HG02571 (cell line): ENCODE measurements at regions not wholly inside any gene's neighbourhood (a gene's known extent, or its start where the extent isn't known, plus 50 kb on each side); places are given as distances from the start of the nearest gene placed in this dataset.
"Not testable (repeated sequence)": the region's sequence is repeated elsewhere in the genome, so short reads cannot be mapped to it uniquely, and the experiment has no call there.

ENCODE experiments used
- ATAC-seq: cut with Tn5 transposase; IDR thresholded peaks from one replicate; pipeline ENCODE4 v1.9.1; 2021; ENCODE audit warnings: mild to moderate bottlenecking, moderate library complexity; ENCODE audit not compliant: unreplicated experiment

GRCh38 chr2:111672641-111673040, 211.4 kb downstream of the ANAPC1 start:
- not testable (repeated sequence) for ATAC-seq

DNA sequence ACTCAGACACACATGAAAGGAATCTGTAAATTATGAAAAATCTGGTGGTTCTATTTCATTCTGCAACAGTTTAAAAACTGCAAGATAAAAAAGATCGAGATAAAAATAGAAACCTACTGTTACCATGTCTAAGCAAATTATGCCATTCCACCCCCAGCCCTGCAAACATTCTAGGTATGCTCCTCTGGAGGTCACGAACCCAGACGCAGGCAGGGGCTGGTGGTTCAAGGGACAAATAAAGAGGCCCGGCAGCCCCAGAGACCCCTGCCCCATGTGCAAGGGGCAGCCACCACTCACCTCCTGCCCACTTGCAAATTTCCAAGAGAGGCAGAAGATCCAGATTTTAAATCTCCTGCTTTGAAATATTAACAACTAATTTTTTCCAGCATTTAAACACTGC, 210.5 kb downstream of the ANAPC1 start:
- no peak for ATAC-seq

DNA sequence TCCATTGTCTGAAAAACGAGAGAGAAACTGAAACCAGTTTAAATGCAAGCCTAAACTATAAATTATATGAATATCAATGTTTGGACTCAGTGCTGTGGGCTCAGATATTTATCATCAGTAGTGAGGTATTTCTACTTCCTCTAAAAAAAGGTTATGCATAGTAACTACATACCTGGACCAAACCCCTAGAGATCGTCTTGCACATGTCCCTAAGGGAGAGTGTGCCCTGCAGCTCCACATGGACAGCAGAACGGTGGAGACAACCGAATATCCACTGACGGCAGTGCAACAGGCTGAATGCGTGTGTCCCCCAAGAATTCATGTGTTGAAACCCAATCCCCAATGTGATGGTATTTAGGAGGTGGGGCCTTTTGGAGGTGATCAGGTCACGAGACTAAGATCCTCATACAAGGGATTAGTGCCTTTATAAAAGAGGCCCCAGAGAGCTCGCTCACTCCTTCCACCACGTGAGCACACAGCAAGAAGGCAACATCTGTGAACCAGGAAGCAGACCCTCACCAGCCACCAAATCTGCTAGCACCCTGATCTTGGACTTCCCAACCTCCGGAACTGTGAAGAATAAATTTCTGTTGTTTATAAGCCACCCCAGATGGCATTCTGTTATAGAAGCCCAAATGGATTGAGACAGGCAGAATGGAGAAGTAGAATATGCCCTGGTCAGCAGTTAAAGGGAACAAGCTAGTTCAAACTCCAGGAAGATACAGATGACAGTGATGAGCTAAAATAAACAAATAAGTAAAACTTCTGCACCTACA, 208.4 kb downstream of the ANAPC1 start:
- no peak for ATAC-seq

- ATAC-seq, result no peak
These were observed 207.6 kb downstream of the ANAPC1 start for GRCh38 chr2:111676291-111676822.

- ATAC-seq, result no peak
These were observed 205.8 kb downstream of the ANAPC1 start for GRCh38 chr2:111678161-111678560.

- no peak for ATAC-seq
These were observed 205.3 kb downstream of the ANAPC1 start for GRCh38 chr2:111678651-111679050.

DNA sequence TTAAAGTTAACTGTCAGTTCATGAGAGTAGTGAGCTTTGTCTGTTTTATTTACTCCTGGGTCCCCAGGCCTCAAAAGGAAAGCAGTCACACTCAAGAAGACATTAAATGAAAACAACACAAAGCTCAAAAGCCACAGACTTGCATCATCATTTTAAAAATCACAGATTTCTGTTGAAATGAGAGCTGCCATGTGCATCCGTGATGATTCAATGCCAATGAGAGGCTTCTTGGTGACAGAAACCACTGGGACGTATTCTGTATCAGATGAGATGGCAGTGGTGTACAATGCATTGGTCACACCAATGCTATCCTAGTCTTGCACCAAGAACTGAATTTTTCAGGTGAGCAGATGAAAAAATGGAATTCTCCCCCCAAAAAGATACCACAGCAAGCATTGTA, 204.8 kb downstream of the ANAPC1 start:
- no peak for ATAC-seq

GRCh38 chr2:111684611-111685010, 199.4 kb downstream of the ANAPC1 start:
- ATAC-seq, result no peak

DNA sequence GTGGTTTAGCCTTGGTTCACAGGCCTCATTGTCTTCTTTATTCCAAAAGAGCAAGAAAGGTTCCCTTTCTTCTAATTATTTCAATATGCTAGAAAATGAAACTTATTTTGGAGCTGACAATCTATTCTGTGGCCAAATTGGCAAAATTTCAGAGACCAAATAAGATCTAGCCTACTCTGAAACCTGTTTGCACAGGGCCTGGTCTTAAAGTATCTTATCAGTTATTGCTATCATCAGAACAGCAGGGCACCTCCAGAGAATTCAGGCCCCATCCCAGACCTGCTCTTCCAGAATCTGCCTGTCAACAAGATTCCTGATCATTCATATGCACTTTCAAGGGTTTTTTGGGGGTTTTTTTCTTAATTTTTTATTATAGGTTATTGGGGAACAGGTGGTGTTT, 198.7 kb downstream of the ANAPC1 start:
- ATAC-seq, result no peak

DNA sequence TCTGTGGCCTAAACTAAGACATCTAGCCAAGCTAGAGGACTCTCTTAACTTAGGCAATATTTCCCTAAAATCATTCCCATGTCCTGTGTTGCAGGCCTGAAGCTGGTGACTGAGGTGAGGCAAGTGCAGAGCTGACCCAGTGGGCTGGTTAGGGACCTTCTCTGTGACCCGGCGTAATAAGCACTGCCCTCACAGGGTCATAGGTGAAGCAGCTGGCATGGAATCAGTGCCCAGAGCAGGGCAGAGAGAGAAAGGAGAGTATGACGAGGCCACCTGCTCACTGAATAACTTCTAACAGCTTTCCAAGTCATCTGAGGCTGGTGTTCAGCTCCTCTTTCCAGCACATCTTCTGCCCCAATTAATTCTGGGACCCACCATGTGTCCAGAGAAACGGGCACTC, 197.0 kb downstream of the ANAPC1 start:
- no peak for ATAC-seq

GRCh38 chr2:111687911-111688310, 196.1 kb downstream of the ANAPC1 start:
- ATAC-seq, result no peak

DNA sequence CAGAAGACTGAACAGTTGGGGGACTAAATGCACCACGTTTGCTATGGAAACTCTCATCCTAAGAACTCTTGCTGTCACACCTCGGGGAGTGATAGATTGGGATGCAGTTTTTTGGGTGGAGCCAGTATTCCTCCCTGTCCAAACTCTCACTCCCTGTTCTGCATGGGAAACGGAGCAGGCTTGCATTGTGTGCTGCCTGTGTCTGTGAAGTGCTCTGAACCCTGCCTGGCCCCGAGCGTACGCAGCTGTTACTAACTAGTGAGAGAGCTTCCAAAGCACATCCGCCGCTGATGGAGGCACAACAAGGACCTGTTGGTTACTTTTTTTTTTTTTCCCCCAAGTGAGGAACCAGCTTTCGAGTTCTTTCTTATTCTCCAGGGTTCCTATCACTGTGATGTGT, 195.5 kb downstream of the ANAPC1 start:
- ATAC-seq, result no peak

- no peak for ATAC-seq
These were observed 194.8 kb downstream of the ANAPC1 start for GRCh38 chr2:111689174-111689573.

DNA sequence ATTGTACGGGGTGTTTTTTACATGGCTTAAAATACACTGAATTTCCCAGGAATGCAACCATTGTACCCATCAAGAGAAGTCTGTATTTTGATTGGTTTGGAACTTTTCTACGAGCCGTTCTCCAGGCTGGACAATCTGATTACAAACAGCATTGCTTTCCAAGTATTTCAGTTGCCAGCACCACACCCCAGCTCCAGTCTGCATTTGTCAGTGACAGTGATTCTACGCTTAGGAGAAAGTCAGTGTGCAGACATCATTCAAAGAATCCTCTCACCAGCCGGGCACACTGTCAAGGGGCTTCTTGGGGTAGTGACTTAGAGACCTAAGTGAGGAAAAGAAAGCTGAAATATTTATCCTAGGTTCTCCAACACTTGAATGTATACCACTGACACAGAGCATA, 194.1 kb downstream of the ANAPC1 start:
- ATAC-seq, result no peak

DNA sequence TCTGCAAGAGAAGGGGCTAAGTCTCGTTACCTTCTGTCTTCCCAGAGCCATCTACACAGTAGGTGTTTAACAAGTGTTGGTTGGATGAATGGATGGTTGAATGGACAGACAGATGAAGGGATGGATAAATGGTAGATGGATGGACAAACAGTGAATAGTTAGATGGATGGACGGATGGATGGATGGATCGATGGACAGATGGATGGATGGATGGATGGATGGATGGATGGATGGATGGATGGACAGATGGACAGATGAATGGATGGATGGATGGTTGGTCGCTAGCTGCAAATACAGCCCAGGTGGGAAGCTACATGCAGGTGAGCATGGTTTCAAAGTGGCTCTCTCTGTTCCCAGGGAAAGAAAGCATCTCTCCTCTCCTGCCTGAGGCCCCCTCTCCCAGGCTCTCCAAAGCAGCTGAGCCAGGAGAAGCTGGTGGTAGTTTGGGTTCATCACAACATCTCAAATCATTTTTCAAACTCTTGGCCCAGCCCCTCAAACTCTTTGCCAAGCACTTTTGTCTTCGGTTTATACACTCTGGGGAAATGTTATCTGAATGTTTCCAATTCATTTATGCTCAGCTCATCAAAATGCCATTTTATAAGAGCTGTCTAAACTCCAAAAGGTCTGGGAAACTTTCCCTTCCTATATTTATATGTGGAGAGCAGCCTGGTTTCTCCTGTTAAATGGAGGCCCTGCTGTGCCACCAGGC, 192.7 kb downstream of the ANAPC1 start:
- ATAC-seq, result no peak

DNA sequence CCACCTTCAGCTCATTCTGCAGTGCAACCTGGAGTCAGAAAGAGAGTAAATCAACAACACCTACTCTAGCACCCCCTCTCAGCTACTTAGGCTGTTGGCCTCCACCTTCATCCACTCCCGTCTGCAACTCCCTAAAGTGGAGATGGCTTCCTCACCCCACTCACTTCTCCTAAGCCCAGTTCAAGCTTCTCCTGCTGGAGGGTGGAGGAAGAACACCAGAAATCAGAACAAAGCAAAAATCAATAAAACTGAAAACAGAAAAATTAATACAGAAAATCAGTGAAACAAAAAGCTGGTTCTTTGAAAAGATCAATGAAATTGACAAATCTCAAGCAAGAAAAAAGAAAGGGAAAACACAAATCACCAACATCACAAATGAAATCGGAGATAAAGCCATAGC, 191.7 kb downstream of the ANAPC1 start:
- no peak for ATAC-seq

DNA sequence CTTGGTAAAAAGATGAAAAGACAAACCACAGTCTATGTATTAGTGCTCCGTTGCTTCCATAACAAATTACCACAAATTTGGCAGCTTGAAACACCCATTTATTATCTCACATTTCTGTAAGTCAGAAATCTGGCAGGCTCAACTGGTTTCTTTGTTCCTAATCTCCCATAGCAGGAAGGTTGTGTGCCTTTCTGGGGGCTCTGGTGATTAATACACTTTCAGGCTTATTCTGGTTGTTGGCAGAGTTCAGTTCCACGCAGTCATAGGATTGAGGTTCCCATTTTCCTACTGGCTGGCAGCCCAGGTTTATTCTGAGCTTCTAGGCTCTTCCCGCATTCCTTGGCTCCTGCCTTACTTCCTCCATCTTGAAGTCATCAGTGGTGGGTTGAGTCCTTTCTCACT, 189.3 kb downstream of the ANAPC1 start:
- no peak for ATAC-seq

DNA sequence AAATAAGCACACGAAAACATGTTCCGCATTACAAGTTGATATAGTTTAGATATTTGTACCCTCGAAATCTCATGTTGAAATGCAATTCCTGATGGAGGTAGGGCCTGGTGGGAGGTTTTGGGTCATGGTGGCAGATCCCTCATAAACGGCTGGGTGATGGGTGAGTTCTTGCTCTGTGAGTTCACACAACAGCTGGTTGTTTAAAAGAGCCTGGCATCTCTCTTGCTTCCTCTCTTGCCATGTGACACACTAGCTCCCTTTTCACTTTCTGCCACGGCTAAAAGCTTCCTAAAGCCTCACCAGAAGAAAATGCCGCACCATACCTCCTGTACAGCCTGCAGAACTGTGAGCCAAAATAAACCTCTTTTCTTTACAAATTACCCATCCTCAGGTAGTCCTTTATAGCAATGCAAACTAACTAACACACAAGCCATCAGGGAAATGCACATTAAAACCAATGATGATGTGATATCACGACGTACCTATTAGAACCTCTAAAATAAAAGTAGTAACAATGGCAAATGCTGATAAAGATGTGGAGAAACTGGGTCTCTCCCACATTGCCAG, 188.5 kb downstream of the ANAPC1 start:
- no peak for ATAC-seq

- no peak for ATAC-seq
These were observed 187.8 kb downstream of the ANAPC1 start for GRCh38 chr2:111696226-111696625.

DNA sequence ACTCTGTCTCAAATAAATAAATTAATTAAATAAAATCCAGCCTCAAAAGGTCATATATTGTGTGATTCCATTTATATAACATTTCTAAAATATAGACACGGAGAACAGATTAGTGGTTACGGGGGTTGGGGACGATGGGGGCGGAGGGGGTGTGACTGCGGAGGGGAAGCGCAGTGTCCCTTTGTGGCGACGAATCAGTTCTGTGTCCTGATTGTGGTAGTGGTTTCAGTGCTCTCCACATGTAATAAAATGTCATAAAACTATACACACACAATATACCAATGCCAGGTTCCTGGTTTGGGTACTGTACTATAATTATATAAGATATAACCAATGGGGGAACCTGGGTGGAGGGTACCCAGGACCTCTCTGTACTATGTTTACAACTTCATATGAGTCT, 186.4 kb downstream of the ANAPC1 start:
- ATAC-seq, result no peak

GRCh38 chr2:111698089-111698488, 185.9 kb downstream of the ANAPC1 start:
- ATAC-seq, result no peak
